ENCODE measurements at regions not wholly inside any gene's neighbourhood (a gene's known extent, or its start where the extent isn't known, plus 50 kb on each side); places are given as distances from the start of the nearest gene placed in this dataset.

DNA sequence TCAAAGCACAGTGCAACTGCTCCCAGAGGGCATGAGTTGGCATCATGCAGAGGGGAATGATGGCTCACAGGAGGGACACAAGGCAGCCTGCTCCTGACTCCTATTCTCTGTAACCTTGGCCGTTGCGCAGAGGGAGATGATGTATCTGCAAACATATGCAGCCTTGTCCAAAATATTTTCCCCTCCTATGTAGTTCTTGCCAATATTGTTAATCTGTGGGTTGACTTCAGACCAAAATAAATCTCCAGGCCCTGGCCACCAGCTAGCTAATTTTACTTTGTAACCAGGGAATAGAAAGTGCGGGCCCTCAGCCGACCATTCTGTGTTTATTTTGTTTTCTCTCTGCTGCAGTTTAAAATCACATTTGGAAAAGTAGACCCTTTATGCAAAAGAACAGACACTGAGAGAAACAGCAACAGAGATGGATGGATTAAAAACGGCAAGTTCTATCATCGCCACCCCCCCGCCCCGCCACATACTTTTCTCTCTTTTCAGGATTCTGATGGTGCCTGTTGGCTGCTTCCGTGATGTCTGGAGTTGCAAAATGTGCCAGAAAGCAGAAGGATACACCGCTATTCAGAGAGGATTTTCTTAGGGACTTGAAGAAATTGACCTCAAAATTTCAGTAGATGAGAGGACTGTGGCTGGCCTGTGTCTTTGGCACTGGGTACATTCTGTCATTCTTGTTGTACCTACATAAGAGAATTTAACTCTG is 185.3 kb upstream of the BCOR start:
- H3K36me3 ChIP-seq: no peaks in the 10 kb centered on the region
- no peak for TF ChIP-seq EP300 (IDR thresholded peaks at IDR 0.05; ENCODE audit: low read depth)
- TF ChIP-seq POLR2AphosphoS5 (IDR thresholded peaks at IDR 0.05): no peak
- TF ChIP-seq POLR2A (IDR thresholded peaks at IDR 0.05): no peak
- TF ChIP-seq, protein P1, sequence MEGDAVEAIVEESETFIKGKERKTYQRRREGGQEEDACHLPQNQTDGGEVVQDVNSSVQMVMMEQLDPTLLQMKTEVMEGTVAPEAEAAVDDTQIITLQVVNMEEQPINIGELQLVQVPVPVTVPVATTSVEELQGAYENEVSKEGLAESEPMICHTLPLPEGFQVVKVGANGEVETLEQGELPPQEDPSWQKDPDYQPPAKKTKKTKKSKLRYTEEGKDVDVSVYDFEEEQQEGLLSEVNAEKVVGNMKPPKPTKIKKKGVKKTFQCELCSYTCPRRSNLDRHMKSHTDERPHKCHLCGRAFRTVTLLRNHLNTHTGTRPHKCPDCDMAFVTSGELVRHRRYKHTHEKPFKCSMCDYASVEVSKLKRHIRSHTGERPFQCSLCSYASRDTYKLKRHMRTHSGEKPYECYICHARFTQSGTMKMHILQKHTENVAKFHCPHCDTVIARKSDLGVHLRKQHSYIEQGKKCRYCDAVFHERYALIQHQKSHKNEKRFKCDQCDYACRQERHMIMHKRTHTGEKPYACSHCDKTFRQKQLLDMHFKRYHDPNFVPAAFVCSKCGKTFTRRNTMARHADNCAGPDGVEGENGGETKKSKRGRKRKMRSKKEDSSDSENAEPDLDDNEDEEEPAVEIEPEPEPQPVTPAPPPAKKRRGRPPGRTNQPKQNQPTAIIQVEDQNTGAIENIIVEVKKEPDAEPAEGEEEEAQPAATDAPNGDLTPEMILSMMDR (IDR thresholded peaks at IDR 0.05): no peak
- no peaks in the 10 kb centered on the region for H3K27me3 ChIP-seq
- in situ Hi-C loops (cut with MboI; ENCODE audit: low pct_ligation_motif_present in 1 of 4, low pct_unique_long_range_greater_than_20kb in 1 of 4, low sequenced_read_pairs in 3 of 4) (no loop called here), intact Hi-C loops (cut with DNase I; ENCODE audit: low total_unique reads) (no loop called here)
- peak overlapping the region in 1 of 4 donors; percentile 35 for H3K27ac ChIP-seq
- H3K4me1 ChIP-seq: no peaks in the 10 kb centered on the region
- no peak overlapping the region for H3K4me3 ChIP-seq
- no peak for DNase-seq
- 45 to 79% methylated on average over 2 to 10 of the region's 10 CpGs for WGBS, 2 donors (ENCODE audit: low coverage in 1 of 2)
- H3K9me3 ChIP-seq: no peaks in the 10 kb centered on the region

- intact Hi-C loops (cut with DNase I; ENCODE audit: low total_unique reads) (no loop called here), in situ Hi-C loops (cut with MboI; ENCODE audit: low pct_ligation_motif_present in 1 of 4, low pct_unique_long_range_greater_than_20kb in 1 of 4, low sequenced_read_pairs in 3 of 4) (no loop called here)
- Histone ChIP-seq H3K4me3 (no peak overlapping the region), H3K27me3 (no peaks in the 10 kb centered on the region), H3K27ac (no peak overlapping the region), H3K36me3 (no peaks in the 10 kb centered on the region), H3K9me3 (no peaks in the 10 kb centered on the region), H3K4me1 (no peaks in the 10 kb centered on the region)
- TF ChIP-seq, protein P1 (IDR thresholded peaks at IDR 0.05): no peak
- no peak for TF ChIP-seq POLR2A (IDR thresholded peaks at IDR 0.05)
- TF ChIP-seq EP300 (IDR thresholded peaks at IDR 0.05; ENCODE audit: low read depth): no peak
- TF ChIP-seq POLR2AphosphoS5 (IDR thresholded peaks at IDR 0.05): no peak
- WGBS, 2 donors (ENCODE audit: low coverage in 1 of 2): 66 to 100% methylated on average over 1 to 4 of the region's 4 CpGs
- no peak for DNase-seq
Measured at GRCh38 chrX:40282348-40282747, 184.6 kb upstream of the BCOR start.

- no peak for DNase-seq
- no peaks in the 10 kb centered on the region for H3K4me1 ChIP-seq
- H3K4me3 ChIP-seq: no peak overlapping the region
- no peak overlapping the region for H3K27ac ChIP-seq
- WGBS, 2 donors (ENCODE audit: low coverage in 1 of 2): 59 to 100% methylated on average over 2 to 4 of the region's 4 CpGs
- intact Hi-C loops (cut with DNase I; ENCODE audit: low total_unique reads) (no loop called here), in situ Hi-C loops (cut with MboI; ENCODE audit: low pct_ligation_motif_present in 1 of 4, low pct_unique_long_range_greater_than_20kb in 1 of 4, low sequenced_read_pairs in 3 of 4) (no loop called here)
- H3K9me3 ChIP-seq: no peaks in the 10 kb centered on the region
- no peaks in the 10 kb centered on the region for H3K36me3 ChIP-seq
- TF ChIP-seq, protein P1 (IDR thresholded peaks at IDR 0.05): no peak
- TF ChIP-seq POLR2A (IDR thresholded peaks at IDR 0.05) (no peak), EP300 (IDR thresholded peaks at IDR 0.05; ENCODE audit: low read depth) (no peak), POLR2AphosphoS5 (IDR thresholded peaks at IDR 0.05) (no peak)
- H3K27me3 ChIP-seq: no peaks in the 10 kb centered on the region
Measured at GRCh38 chrX:40281336-40282005, 183.7 kb upstream of the BCOR start.

DNA sequence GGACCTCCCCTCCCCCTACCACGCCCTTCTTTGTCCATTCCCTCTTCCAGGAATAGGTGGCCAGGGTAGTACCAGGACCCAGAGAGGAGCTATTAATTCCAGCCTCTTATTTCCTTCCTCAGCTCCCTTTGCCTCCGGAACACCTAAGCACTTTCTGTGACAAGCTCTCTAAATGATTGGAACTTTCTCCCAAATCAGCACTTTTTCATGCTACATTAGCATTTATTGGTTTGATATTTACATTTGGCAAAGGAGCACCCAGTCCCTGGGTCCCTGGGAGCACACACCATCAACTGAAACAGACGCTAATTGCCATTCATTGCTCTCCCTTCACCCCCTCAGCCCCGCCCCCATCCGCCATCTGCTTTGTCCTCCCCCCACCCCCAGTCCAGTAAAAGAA is 182.0 kb upstream of the BCOR start:
- Histone ChIP-seq H3K27ac (no peak overlapping the region), H3K4me3 (no peak overlapping the region), H3K27me3 (no peaks in the 10 kb centered on the region), H3K9me3 (no peaks in the 10 kb centered on the region), H3K36me3 (no peaks in the 10 kb centered on the region), H3K4me1 (no peaks in the 10 kb centered on the region)
- DNase-seq: no peak
- in situ Hi-C loops (cut with MboI; ENCODE audit: low pct_ligation_motif_present in 1 of 4, low pct_unique_long_range_greater_than_20kb in 1 of 4, low sequenced_read_pairs in 3 of 4): no loop called here
- intact Hi-C loops (cut with DNase I; ENCODE audit: low total_unique reads): no loop called here
- TF ChIP-seq POLR2A (IDR thresholded peaks at IDR 0.05): no peak
- no peak for TF ChIP-seq POLR2AphosphoS5 (IDR thresholded peaks at IDR 0.05)
- TF ChIP-seq, protein P1 (IDR thresholded peaks at IDR 0.05): no peak
- no peak for TF ChIP-seq EP300 (IDR thresholded peaks at IDR 0.05; ENCODE audit: low read depth)
- 80 to 83% methylated on average over 1 to 5 of the region's 5 CpGs for WGBS, 2 donors (ENCODE audit: low coverage in 1 of 2)

Data from transverse colon (tissue), 4 donors.